GM12878 (cell line): ENCODE measurements at regions not wholly inside any gene's neighbourhood (a gene's known extent, or its start where the extent isn't known, plus 50 kb on each side); places are given as distances from the start of the nearest gene placed in this dataset.

Source experiments
- ATAC-seq: fragments of 200-7000 bp; cut with Tn5 transposase; 3 replicates; pipeline ENCODE4 v1.9.1; 2020; ENCODE audit warnings: mild to moderate bottlenecking, moderate library complexity
- BruUV-seq: library from RNA; stranded (reverse); fragments of 400-500 nt; replicated peaks from 2 replicates; lab custom pipeline; 2021; lab: Mats Ljungman, UMichigan
- CTCF ChIA-PET: fragments of 300-600 bp; sonication (Branson Sonifier 250); formaldehyde crosslinking; extraction: SDS; loops from one replicate; lab custom pipeline; 2021; ENCODE audit warnings: inconsistent platforms; lab: Yijun Ruan, JAX
- POLR2A ChIA-PET: fragments of 350-600 bp; formaldehyde crosslinking; extraction: SDS; loops from one replicate; lab custom pipeline; 2021; ENCODE audit warnings: inconsistent platforms; lab: Charles Lee
- RAD21 ChIA-PET: fragments of 300-600 bp; sonication (Branson Sonifier 250); formaldehyde crosslinking; loops from one replicate; lab custom pipeline; 2023; ENCODE audit warnings: antibody characterized with exemption; ENCODE audit not compliant: unreplicated experiment; lab: Charles Lee
- SMC1A ChIA-PET: fragments of 300-600 bp; sonication (Branson Sonifier 250); formaldehyde crosslinking; loops from one replicate; lab custom pipeline; 2023; ENCODE audit not compliant: unreplicated experiment, uncharacterized antibody; lab: Charles Lee
- DNase-seq: peaks from one replicate; pipeline ENCODE4 v3.0.0-alpha.2; 2011; ENCODE audit warnings: low read depth, low spot score
- FAIRE-seq: peaks from 3 replicates; lab custom pipeline; 2011; peaks lifted over from hg19 to GRCh38; lab: Jason Lieb, UNC
- H2AFZ ChIP-seq: 2 replicates; pipeline ENCODE4 v1.6.0; 2011; ENCODE audit warnings: low read depth, low read length, control low read depth; ENCODE audit not compliant: control insufficient read depth
- H3K27ac ChIP-seq: 2 replicates; pipeline ENCODE4 v1.5.1; 2011; ENCODE audit warnings: control low read depth; ENCODE audit not compliant: control insufficient read depth, insufficient read depth
- H3K27me3 ChIP-seq, 2 experiments: replicated peaks in 1 of 2; 2 replicates each; pipeline versions ENCODE4 v1.6.0 to v1.6.1; 2011; ENCODE audit warnings: low read length in 1 of 2; ENCODE audit not compliant: control insufficient read depth in 2 of 2, insufficient read depth in 2 of 2
- H3K36me3 ChIP-seq, 2 experiments: 2 replicates each; pipeline ENCODE4 v1.5.1; 2011; ENCODE audit warnings: low read length in 1 of 2; ENCODE audit not compliant: control insufficient read depth in 2 of 2, insufficient read depth in 2 of 2
- H3K4me1 ChIP-seq: 2 replicates; pipeline ENCODE4 v1.6.1; 2011; ENCODE audit warnings: mild to moderate bottlenecking, low read length, moderate library complexity, mixed read lengths; ENCODE audit not compliant: control insufficient read depth, insufficient read depth
- H3K4me2 ChIP-seq: 2 replicates; pipeline ENCODE4 v1.6.0; 2011; ENCODE audit warnings: control low read depth; ENCODE audit not compliant: control insufficient read depth, insufficient read depth
- H3K4me3 ChIP-seq: fragments of 200-600 bp; sonication (generic); 2 replicates; pipeline ENCODE4 v1.5.1; 2016
- H3K79me2 ChIP-seq: 2 replicates; pipeline ENCODE4 v1.6.0; 2011; ENCODE audit warnings: low read length; ENCODE audit not compliant: control insufficient read depth, insufficient read depth
- H3K9ac ChIP-seq: 2 replicates; pipeline ENCODE4 v1.8.0; 2011; ENCODE audit warnings: low read length, control low read depth, mixed read lengths; ENCODE audit not compliant: control insufficient read depth, insufficient read depth
- H3K9me3 ChIP-seq: replicated peaks from 3 replicates; pipeline ENCODE4 v1.5.1; 2011; ENCODE audit warnings: mild to moderate bottlenecking, low read length; ENCODE audit not compliant: control insufficient read depth, insufficient read depth
- H4K20me1 ChIP-seq: 2 replicates; pipeline ENCODE4 v1.6.0; 2011; ENCODE audit not compliant: control insufficient read depth, insufficient read depth
- ATF2 ChIP-seq: IDR thresholded peaks from 2 replicates; pipeline ENCODE4 v1.6.1; 2012; ENCODE audit warnings: low read length, inconsistent platforms
- ATF3 ChIP-seq: IDR thresholded peaks from 2 replicates; pipeline ENCODE4 v1.6.1; 2011; ENCODE audit warnings: low read depth, mild to moderate bottlenecking, low read length, moderate library complexity, borderline replicate concordance; ENCODE audit errors: extremely low read depth
- CHD1 ChIP-seq: IDR thresholded peaks from 2 replicates; pipeline ENCODE4 v1.6.1; 2012; ENCODE audit warnings: low read depth, low read length, improper control_type of control experiment
- CHD2 ChIP-seq: IDR thresholded peaks from 2 replicates; pipeline ENCODE4 v1.6.1; 2011; ENCODE audit warnings: low read depth, low read length, improper control_type of control experiment, borderline replicate concordance
- MYB ChIP-seq: fragments of 150-350 bp; IDR thresholded peaks from 2 replicates; pipeline ENCODE4 v1.6.1; 2014; ENCODE audit warnings: mild to moderate bottlenecking, low read depth, low read length, borderline replicate concordance
- NR2F1 ChIP-seq: fragments of 450-650 bp; conservative IDR thresholded peaks from 2 replicates; pipeline ENCODE4 v1.6.1; 2017; ENCODE audit warnings: mild to moderate bottlenecking
- POLR2A ChIP-seq: IDR thresholded peaks from 2 replicates; pipeline ENCODE4 v1.6.1; 2011; ENCODE audit warnings: low read depth, mild to moderate bottlenecking, low read length
- RELA ChIP-seq: fragments of 450-650 bp; IDR thresholded peaks from 2 replicates; pipeline ENCODE4 v1.8.0; 2014; ENCODE audit warnings: borderline replicate concordance; ENCODE audit not compliant: partially characterized antibody
- REST ChIP-seq: IDR thresholded peaks from 2 replicates; pipeline ENCODE4 v1.6.1; 2012; ENCODE audit warnings: mild to moderate bottlenecking, low read depth, low read length
- SMC3 ChIP-seq: IDR thresholded peaks from 2 replicates; pipeline ENCODE4 v1.6.1; 2011; ENCODE audit warnings: low read length, improper control_type of control experiment, borderline replicate concordance
- TAF1 ChIP-seq: IDR thresholded peaks from 2 replicates; pipeline ENCODE4 v1.6.1; 2011; ENCODE audit warnings: mild to moderate bottlenecking, low read depth, low read length, borderline replicate concordance
- TCF3 ChIP-seq: IDR thresholded peaks from 2 replicates; pipeline ENCODE4 v1.6.1; 2012; ENCODE audit warnings: low read depth, mild to moderate bottlenecking, low read length, borderline replicate concordance; ENCODE audit not compliant: insufficient read depth
- ZNF207 ChIP-seq: fragments of 450-650 bp; IDR thresholded peaks from 2 replicates; pipeline ENCODE4 v1.6.1; 2014; ENCODE audit warnings: antibody characterized with exemption, mild to moderate bottlenecking, borderline replicate concordance
- WGBS: methylation state at CpG from one replicate; pipeline ENCODE4 v1.1.6; 2016; ENCODE audit warnings: low lambda C conversion rate; ENCODE audit not compliant: insufficient replicate concordance, insufficient coverage; ENCODE audit errors: missing lambda C conversion rate; 5-methylcytosine and 5-hydroxymethylcytosine counted together
- in situ Hi-C: fragments of 300-500 bp; cut with MboI; formaldehyde crosslinking; loops from 9 replicates; pipeline ENCODE4 v1.14.3; 2018; ENCODE audit warnings: mixed read lengths
- intact Hi-C: fragments of 100-400 bp; cut with micrococcal nuclease; formaldehyde crosslinking; loops from one replicate; pipeline ENCODE4 v1.14.2; 2022; ENCODE audit not compliant: unreplicated experiment

- no peak overlapping the region for H3K9ac ChIP-seq
- H3K27ac ChIP-seq = no peak overlapping the region
- H3K79me2 ChIP-seq = no peaks in the 10 kb centered on the region
- no peaks in the 10 kb centered on the region for H4K20me1 ChIP-seq
- FAIRE-seq = no peak
- no peaks in the 10 kb centered on the region for H3K27me3 ChIP-seq
- SMC1A ChIA-PET = no interaction called here
- H2AFZ ChIP-seq = no peak overlapping the region
- TF ChIP-seq RELA (no peak), POLR2A (no peak), CHD1 (no peak), TCF3 (no peak), NR2F1 (no peak), CHD2 (no peak), TAF1 (no peak), ZNF207 (no peak), MYB (no peak), ATF3 (no peak), REST (no peak), ATF2 (no peak), SMC3 (no peak)
- no peaks in the 10 kb centered on the region for H3K4me1 ChIP-seq
- H3K4me2 ChIP-seq = no peak overlapping the region
- POLR2A ChIA-PET = no interaction called here
- intact Hi-C loops = no loop called here
- H3K36me3 ChIP-seq = no peaks in the 10 kb centered on the region
- no TSS peak for BruUV-seq
- CTCF ChIA-PET = no interaction called here
- 0% methylated on average over 3 of the region's 3 CpGs for WGBS
- H3K4me3 ChIP-seq = no peak overlapping the region
- no peak for ATAC-seq
- no peak for DNase-seq
- no peaks in the 10 kb centered on the region for H3K9me3 ChIP-seq
- in situ Hi-C loops = no loop called here
- RAD21 ChIA-PET = no interaction called here
Observed at GRCh38 chr9:78463750-78464149, 166.8 kb downstream of the PSAT1 start.
